SK-N-MC (cell line): ENCODE measurements at regions not wholly inside any gene's neighbourhood (a gene's known extent, or its start where the extent isn't known, plus 50 kb on each side); places are given as distances from the start of the nearest gene placed in this dataset.

ENCODE experiments used
- EZH2 ChIP-seq: fragments of 200-600 bp; sonication (generic); IDR thresholded peaks from one replicate; pipeline ENCODE4 v1.6.1; 2017; ENCODE audit warnings: antibody characterized with exemption
- POLR2AphosphoS5 ChIP-seq: IDR thresholded peaks from 2 replicates; pipeline ENCODE4 v1.6.1; 2012; ENCODE audit warnings: mild to moderate bottlenecking, low read depth, low read length, borderline replicate concordance

- TF ChIP-seq POLR2AphosphoS5 (no peak), EZH2 (no peak)
Measured at GRCh38 chr10:43825984-43826383, 177.3 kb upstream of the ZNF32 start.
